ENCODE measurements at regions not wholly inside any gene's neighbourhood (a gene's known extent, or its start where the extent isn't known, plus 50 kb on each side); places are given as distances from the start of the nearest gene placed in this dataset.

DNA sequence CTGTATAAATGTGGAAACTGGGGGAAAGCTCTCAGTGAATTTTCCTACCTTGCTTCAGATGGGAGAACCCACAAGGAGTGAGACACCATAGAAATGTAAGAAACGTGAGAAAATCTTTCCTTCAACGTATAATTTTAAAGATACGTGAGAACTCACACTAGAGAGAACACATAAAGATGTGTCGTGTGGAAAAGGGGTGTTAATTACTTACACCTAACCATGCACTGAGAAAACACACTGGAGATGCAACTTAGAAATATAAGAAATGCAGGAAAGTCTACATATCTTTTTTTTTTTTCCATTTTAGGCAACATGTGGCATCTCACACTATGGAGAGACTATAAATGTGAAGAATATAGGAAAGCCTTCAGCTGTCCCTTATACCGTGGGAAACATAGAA is 352.9 kb upstream of the NETO1 start:
- H3K4me3 Mint-ChIP-seq, result no peak overlapping the region
- Histone ChIP-seq H3K27ac (ENCODE audit: low read length) (no peak overlapping the region), H3K4me1 (ENCODE audit: control insufficient read depth, insufficient read depth, low read length) (no peaks in the 10 kb centered on the region), H3K36me3 (ENCODE audit: control insufficient read depth, insufficient read depth, low read length) (no peaks in the 10 kb centered on the region), H3K9me3 (ENCODE audit: control insufficient read depth, insufficient read depth, low read length) (no peaks in the 10 kb centered on the region), H3K27me3 (ENCODE audit: control insufficient read depth, insufficient read depth, low read length) (no peaks in the 10 kb centered on the region), H3K4me3 (ENCODE audit: low read length) (no peak overlapping the region)
- ATAC-seq (no peak), DNase-seq (no peak)
- TF ChIP-seq, protein P1, sequence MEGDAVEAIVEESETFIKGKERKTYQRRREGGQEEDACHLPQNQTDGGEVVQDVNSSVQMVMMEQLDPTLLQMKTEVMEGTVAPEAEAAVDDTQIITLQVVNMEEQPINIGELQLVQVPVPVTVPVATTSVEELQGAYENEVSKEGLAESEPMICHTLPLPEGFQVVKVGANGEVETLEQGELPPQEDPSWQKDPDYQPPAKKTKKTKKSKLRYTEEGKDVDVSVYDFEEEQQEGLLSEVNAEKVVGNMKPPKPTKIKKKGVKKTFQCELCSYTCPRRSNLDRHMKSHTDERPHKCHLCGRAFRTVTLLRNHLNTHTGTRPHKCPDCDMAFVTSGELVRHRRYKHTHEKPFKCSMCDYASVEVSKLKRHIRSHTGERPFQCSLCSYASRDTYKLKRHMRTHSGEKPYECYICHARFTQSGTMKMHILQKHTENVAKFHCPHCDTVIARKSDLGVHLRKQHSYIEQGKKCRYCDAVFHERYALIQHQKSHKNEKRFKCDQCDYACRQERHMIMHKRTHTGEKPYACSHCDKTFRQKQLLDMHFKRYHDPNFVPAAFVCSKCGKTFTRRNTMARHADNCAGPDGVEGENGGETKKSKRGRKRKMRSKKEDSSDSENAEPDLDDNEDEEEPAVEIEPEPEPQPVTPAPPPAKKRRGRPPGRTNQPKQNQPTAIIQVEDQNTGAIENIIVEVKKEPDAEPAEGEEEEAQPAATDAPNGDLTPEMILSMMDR (IDR thresholded peaks at IDR 0.05), result no peak
- no peaks in the 10 kb centered on the region for H3K27me3 Mint-ChIP-seq (ENCODE audit: low read depth in 2 of 2)
- 93% methylated on average over 1 of the region's 5 CpGs for WGBS (ENCODE audit: insufficient coverage)
- intact Hi-C loops (cut with micrococcal nuclease), result no loop called here
- no peak overlapping the region for H3K27ac Mint-ChIP-seq
- no peaks in the 10 kb centered on the region for H3K4me1 Mint-ChIP-seq
- peaks cover 7 to 13% of the 10 kb centered on the region in 2 donors for H3K9me3 Mint-ChIP-seq
- peaks cover 9% of the 10 kb centered on the region for H3K36me3 Mint-ChIP-seq

DNA sequence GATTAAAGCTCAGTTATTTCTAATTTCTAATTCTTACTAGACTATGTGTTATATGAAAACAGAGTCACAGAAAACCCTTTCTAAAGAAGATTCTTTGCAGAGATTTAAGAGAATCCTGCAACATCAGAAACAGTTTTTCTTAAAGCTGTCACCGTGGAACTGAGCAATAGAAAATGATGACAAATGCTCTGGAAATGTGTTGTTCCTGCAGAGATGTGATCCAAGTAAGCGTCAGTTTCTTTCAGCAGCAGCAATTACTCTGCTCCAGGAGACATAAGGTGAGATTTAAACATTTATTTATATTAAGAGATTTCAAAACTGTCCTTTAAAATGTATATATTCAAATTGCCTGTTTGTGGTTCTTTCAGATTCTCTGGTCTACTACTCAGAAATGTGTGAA is 350.5 kb upstream of the NETO1 start:
- Mint-ChIP-seq H3K36me3 (peaks cover 9% of the 10 kb centered on the region), H3K4me3 (no peak overlapping the region), H3K27ac (no peak overlapping the region), H3K4me1 (no peaks in the 10 kb centered on the region), H3K27me3 (ENCODE audit: low read depth in 2 of 2) (no peaks in the 10 kb centered on the region), H3K9me3 (peaks cover 9 to 17% of the 10 kb centered on the region in 2 donors)
- ATAC-seq, result no peak
- H3K4me3 ChIP-seq (ENCODE audit: low read length), result no peak overlapping the region
- no peaks in the 10 kb centered on the region for H3K9me3 ChIP-seq (ENCODE audit: control insufficient read depth, insufficient read depth, low read length)
- H3K4me1 ChIP-seq (ENCODE audit: control insufficient read depth, insufficient read depth, low read length), result no peaks in the 10 kb centered on the region
- no peaks in the 10 kb centered on the region for H3K36me3 ChIP-seq (ENCODE audit: control insufficient read depth, insufficient read depth, low read length)
- H3K27ac ChIP-seq (ENCODE audit: low read length), result no peak overlapping the region
- H3K27me3 ChIP-seq (ENCODE audit: control insufficient read depth, insufficient read depth, low read length), result no peaks in the 10 kb centered on the region
- no peak for DNase-seq
- intact Hi-C loops (cut with micrococcal nuclease), result no loop called here
- 94% methylated on average over 2 of the region's 2 CpGs for WGBS (ENCODE audit: insufficient coverage)
- TF ChIP-seq, protein P1 (IDR thresholded peaks at IDR 0.05), result no peak

DNA sequence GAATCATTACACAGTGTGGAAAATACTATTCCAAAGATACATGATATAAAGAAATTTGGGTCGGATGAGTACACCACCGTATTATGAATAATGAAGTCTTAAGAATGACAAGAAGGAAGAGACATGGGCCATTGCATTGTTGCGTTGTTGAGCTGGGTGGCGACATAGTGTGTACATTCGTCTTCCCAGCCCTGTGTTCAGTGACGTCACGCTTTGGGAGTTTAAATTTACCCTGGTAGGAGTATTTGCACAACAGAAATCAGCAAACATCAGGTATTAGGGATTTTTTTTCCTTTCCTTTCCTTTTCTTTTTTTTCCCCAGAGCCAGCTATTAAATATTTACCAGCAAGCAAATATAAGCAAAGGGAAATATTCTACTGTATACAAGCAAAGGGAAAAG is 347.2 kb upstream of the NETO1 start:
- peaks cover 11 to 18% of the 10 kb centered on the region in 2 donors for H3K9me3 Mint-ChIP-seq
- H3K27me3 Mint-ChIP-seq (ENCODE audit: low read depth in 2 of 2), result no peaks in the 10 kb centered on the region

DNA sequence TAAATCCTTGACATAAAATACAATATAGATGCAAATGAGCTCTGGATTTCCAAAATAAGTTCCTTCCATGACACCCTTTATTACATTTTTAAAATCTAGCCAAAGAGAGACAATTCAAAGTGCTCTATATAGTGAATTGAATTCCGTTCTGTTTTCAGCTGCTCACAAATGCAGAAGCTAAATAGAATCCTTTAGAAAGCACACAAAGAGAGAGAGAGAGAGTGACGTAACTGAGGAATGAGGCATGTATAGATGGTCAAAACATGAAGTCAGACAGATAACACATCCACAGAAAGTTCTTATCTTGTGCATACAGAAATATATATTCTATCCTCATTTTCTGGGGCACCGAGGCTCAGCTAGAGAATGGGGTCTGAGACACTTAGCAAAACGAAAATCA is 344.7 kb upstream of the NETO1 start:
- no peak for DNase-seq
- Mint-ChIP-seq H3K4me3 (no peak overlapping the region), H3K4me1 (no peaks in the 10 kb centered on the region), H3K9me3 (peaks cover 11 to 23% of the 10 kb centered on the region in 2 donors), H3K27ac (no peak overlapping the region), H3K27me3 (ENCODE audit: low read depth in 2 of 2) (no peaks in the 10 kb centered on the region), H3K36me3 (peaks cover 6% of the 10 kb centered on the region)
- H3K4me3 ChIP-seq (ENCODE audit: low read length), result no peak overlapping the region
- 92% methylated on average over 3 of the region's 4 CpGs for WGBS (ENCODE audit: insufficient coverage)
- no peak overlapping the region for H3K27ac ChIP-seq (ENCODE audit: low read length)
- H3K27me3 ChIP-seq (ENCODE audit: control insufficient read depth, insufficient read depth, low read length), result no peaks in the 10 kb centered on the region
- no peak for ATAC-seq
- TF ChIP-seq, protein P1 (IDR thresholded peaks at IDR 0.05), result no peak
- no peaks in the 10 kb centered on the region for H3K4me1 ChIP-seq (ENCODE audit: control insufficient read depth, insufficient read depth, low read length)
- no peaks in the 10 kb centered on the region for H3K36me3 ChIP-seq (ENCODE audit: control insufficient read depth, insufficient read depth, low read length)
- no peaks in the 10 kb centered on the region for H3K9me3 ChIP-seq (ENCODE audit: control insufficient read depth, insufficient read depth, low read length)
- intact Hi-C loops (cut with micrococcal nuclease), result no loop called here

More for the DNA sequence above, 347.2 kb upstream of the NETO1 start:
- no peak overlapping the region for H3K27ac ChIP-seq (ENCODE audit: low read length)
- H3K27me3 ChIP-seq (ENCODE audit: control insufficient read depth, insufficient read depth, low read length), result no peaks in the 10 kb centered on the region
- Mint-ChIP-seq H3K36me3 (peaks cover 7% of the 10 kb centered on the region), H3K4me1 (no peaks in the 10 kb centered on the region), H3K4me3 (no peak overlapping the region), H3K27ac (no peak overlapping the region)
- H3K36me3 ChIP-seq (ENCODE audit: control insufficient read depth, insufficient read depth, low read length), result no peaks in the 10 kb centered on the region
- H3K4me1 ChIP-seq (ENCODE audit: control insufficient read depth, insufficient read depth, low read length), result no peaks in the 10 kb centered on the region
- ATAC-seq (no peak), DNase-seq (no peak)
- intact Hi-C loops (cut with micrococcal nuclease), result no loop called here
- no peaks in the 10 kb centered on the region for H3K9me3 ChIP-seq (ENCODE audit: control insufficient read depth, insufficient read depth, low read length)
- no peak overlapping the region for H3K4me3 ChIP-seq (ENCODE audit: low read length)
- 93% methylated on average over 5 of the region's 7 CpGs for WGBS (ENCODE audit: insufficient coverage)
- TF ChIP-seq, protein P1 (IDR thresholded peaks at IDR 0.05), result no peak
